Ishikawa (cell line): ENCODE measurements at regions not wholly inside any gene's neighbourhood (a gene's known extent, or its start where the extent isn't known, plus 50 kb on each side); places are given as distances from the start of the nearest gene placed in this dataset.

Experiments used
- CEBPB ChIP-seq: IDR thresholded peaks from 2 replicates; pipeline ENCODE4 v1.6.1; 2012
- CREB1 ChIP-seq: IDR thresholded peaks from 2 replicates; pipeline ENCODE4 v1.6.1; 2012; ENCODE audit warnings: low read depth
- EGR1 ChIP-seq: IDR thresholded peaks from 2 replicates; pipeline ENCODE4 v1.6.1; 2012
- EP300 ChIP-seq: IDR thresholded peaks from 2 replicates; pipeline ENCODE4 v1.6.1; 2012; ENCODE audit warnings: borderline replicate concordance
- FOXM1 ChIP-seq: IDR thresholded peaks from 2 replicates; pipeline ENCODE4 v1.6.1; 2012; ENCODE audit warnings: low read depth, borderline replicate concordance
- NFIC ChIP-seq: IDR thresholded peaks from 2 replicates; pipeline ENCODE4 v1.6.1; 2012
- RAD21 ChIP-seq: IDR thresholded peaks from 2 replicates; pipeline ENCODE4 v1.6.1; 2012; ENCODE audit warnings: low read depth
- REST ChIP-seq: IDR thresholded peaks from 2 replicates; pipeline ENCODE4 v1.6.1; 2012; ENCODE audit warnings: low read depth, mild to moderate bottlenecking
- TAF1 ChIP-seq: IDR thresholded peaks from 2 replicates; pipeline ENCODE4 v1.6.1; 2012; ENCODE audit warnings: low read depth, mild to moderate bottlenecking
- TCF12 ChIP-seq: IDR thresholded peaks from 2 replicates; pipeline ENCODE4 v1.6.1; 2012; ENCODE audit warnings: low read depth
- TEAD4 ChIP-seq: IDR thresholded peaks from 2 replicates; pipeline ENCODE4 v1.6.1; 2012
- YY1 ChIP-seq: IDR thresholded peaks from 2 replicates; pipeline ENCODE4 v1.6.1; 2012; ENCODE audit warnings: low read depth
- ZBTB7A ChIP-seq: IDR thresholded peaks from 2 replicates; pipeline ENCODE4 v1.6.1; 2012; ENCODE audit warnings: low read depth
- TF ChIP-seq, protein P1 (sequence below): IDR thresholded peaks from 2 replicates; pipeline ENCODE4 v1.6.1; 2012
- TF ChIP-seq, protein P2 (sequence below): IDR thresholded peaks from 2 replicates; pipeline ENCODE4 v1.6.1; 2012

DNA sequence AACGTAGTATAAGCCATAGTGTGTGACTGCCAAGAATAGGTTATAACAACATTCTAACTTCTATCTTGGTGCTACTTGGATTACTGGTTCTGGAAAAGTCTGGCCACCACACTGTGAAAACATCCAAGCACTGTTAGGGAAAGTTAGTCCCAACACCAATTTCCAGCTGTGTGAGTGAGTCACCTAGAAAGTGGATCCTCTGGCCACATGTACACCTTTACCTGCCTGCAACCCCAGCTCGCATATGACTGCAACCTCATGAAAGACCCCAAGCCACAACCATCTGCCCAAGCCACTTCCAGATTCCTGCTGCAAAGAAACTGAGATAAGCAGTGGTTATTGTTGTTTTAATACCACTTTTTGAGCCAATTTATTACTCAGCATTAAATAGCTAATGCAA is 404.5 kb downstream of the KCTD12 start:
- TF ChIP-seq TAF1 (no peak), TCF12 (no peak), RAD21 (no peak), EGR1 (no peak), NFIC (no peak), CEBPB (no peak), CREB1 (no peak), EP300 (no peak)
- TF ChIP-seq, protein P1, sequence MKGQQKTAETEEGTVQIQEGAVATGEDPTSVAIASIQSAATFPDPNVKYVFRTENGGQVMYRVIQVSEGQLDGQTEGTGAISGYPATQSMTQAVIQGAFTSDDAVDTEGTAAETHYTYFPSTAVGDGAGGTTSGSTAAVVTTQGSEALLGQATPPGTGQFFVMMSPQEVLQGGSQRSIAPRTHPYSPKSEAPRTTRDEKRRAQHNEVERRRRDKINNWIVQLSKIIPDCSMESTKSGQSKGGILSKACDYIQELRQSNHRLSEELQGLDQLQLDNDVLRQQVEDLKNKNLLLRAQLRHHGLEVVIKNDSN = no peak
- TF ChIP-seq, protein P2, sequence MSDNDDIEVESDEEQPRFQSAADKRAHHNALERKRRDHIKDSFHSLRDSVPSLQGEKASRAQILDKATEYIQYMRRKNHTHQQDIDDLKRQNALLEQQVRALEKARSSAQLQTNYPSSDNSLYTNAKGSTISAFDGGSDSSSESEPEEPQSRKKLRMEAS = no peak

- TF ChIP-seq NFIC (no peak), YY1 (no peak), EGR1 (no peak), TCF12 (no peak), TAF1 (no peak), REST (no peak), FOXM1 (no peak), EP300 (no peak), TEAD4 (no peak), CEBPB (no peak), RAD21 (no peak), ZBTB7A (no peak), CREB1 (no peak)
- TF ChIP-seq, protein P1 = no peak
- TF ChIP-seq, protein P2 = no peak
Observed at GRCh38 chr13:76474966-76475365, 411.2 kb downstream of the KCTD12 start.

- no peak for TF ChIP-seq EGR1
- no peak for TF ChIP-seq NFIC
- no peak for TF ChIP-seq TCF12
Observed at GRCh38 chr13:76474356-76474755, 411.8 kb downstream of the KCTD12 start.

GRCh38 chr13:76473552-76474134 is 412.6 kb downstream of the KCTD12 start:
- TF ChIP-seq ZBTB7A (no peak), TAF1 (no peak), CREB1 (0 out of 2 replicates have a peak, but pooled peaks have one; percentile 14), EGR1 (no peak), RAD21 (peak; percentile 89)

GRCh38 chr13:76472916-76473315 is 413.3 kb downstream of the KCTD12 start:
- TF ChIP-seq NFIC (no peak), EP300 (no peak), CREB1 (no peak)

DNA sequence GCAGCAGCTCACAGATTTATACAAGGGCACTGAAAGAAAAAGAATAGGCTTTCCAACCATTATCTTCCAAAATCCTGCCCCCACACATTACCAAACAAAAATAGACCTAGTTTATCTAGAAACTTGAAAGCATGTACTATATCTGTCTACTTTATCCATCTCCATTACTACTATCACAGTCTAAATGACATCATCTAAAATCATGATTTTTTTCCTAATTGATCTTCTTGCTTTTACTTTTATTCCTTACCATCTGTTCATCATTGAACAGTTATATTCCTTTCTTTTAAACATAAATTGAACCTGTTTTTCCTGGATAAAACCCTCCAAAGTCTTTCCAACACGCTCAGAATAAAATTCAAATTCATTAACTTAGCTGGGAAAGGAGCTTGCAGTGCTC is 414.7 kb downstream of the KCTD12 start:
- TF ChIP-seq FOXM1 = no peak
- TF ChIP-seq CEBPB = no peak
- no peak for TF ChIP-seq TCF12
- TF ChIP-seq, protein P2 = no peak
- TF ChIP-seq TEAD4 = no peak
- no peak for TF ChIP-seq NFIC

GRCh38 chr13:76470991-76471390 is 415.2 kb downstream of the KCTD12 start:
- TF ChIP-seq EGR1 = no peak
- TF ChIP-seq YY1 = no peak
- no peak for TF ChIP-seq CEBPB
- TF ChIP-seq TCF12 = no peak

DNA sequence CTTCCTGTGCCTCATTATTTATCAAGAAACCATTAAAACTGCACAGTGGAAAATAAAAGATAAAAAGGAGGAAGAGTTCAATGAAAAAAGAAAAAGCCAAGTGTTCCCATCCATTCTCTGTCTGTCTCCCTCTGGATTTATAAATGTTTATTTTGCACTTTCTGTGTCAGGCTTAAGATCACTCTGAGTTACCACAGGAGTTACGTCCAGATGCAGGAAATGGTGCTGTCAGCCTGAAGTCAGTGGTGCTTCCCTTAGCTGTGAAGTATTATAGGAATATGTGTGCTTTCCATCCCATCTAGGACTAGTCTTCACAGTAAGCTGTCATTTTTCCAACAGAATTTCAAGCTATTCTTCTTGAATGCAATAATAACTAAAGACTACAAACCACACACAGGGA is 420.2 kb downstream of the KCTD12 start:
- TF ChIP-seq CREB1 (no peak), FOXM1 (no peak), TEAD4 (no peak), RAD21 (no peak), CEBPB (no peak), EGR1 (no peak), EP300 (no peak), TCF12 (no peak)
- TF ChIP-seq, protein P2 = no peak
